Keratinocyte (primary cell): ENCODE measurements at regions not wholly inside any gene's neighbourhood (a gene's known extent, or its start where the extent isn't known, plus 50 kb on each side); places are given as distances from the start of the nearest gene placed in this dataset.

Source experiments
- DNase-seq: peaks from one replicate; pipeline ENCODE4 v3.0.0-alpha.2; 2011; ENCODE audit warnings: low read depth, missing footprints, low spot score
- FAIRE-seq: peaks from 2 replicates; lab custom pipeline; 2011; peaks lifted over from hg19 to GRCh38; lab: Jason Lieb, UNC
- H2AFZ ChIP-seq: 2 replicates; pipeline ENCODE4 v1.6.0; 2012; ENCODE audit warnings: low read length, control low read depth, inconsistent platforms; ENCODE audit not compliant: control insufficient read depth
- H3K27ac ChIP-seq: 2 replicates; pipeline ENCODE4 v1.5.1; 2011; ENCODE audit warnings: low read length; ENCODE audit not compliant: control insufficient read depth, insufficient read depth
- H3K27me3 ChIP-seq: 3 replicates; pipeline ENCODE4 v1.6.0; 2011; ENCODE audit warnings: low read length; ENCODE audit not compliant: control insufficient read depth, insufficient read depth; ENCODE audit errors: extremely low read depth
- H3K36me3 ChIP-seq, 2 experiments: 2 replicates in 1 of 2; 3 replicates in 1 of 2; pipeline ENCODE4 v1.5.1; 2011; ENCODE audit warnings: low read length in 2 of 2, mild to moderate bottlenecking in 1 of 2; ENCODE audit not compliant: control insufficient read depth in 2 of 2, insufficient read depth in 2 of 2; ENCODE audit errors: extremely low read depth in 1 of 2
- H3K4me1 ChIP-seq: 3 replicates; pipeline ENCODE4 v1.5.1; 2011; ENCODE audit warnings: low read length; ENCODE audit not compliant: control insufficient read depth, insufficient read depth; ENCODE audit errors: extremely low read depth
- H3K4me2 ChIP-seq: 3 replicates; pipeline ENCODE4 v1.6.0; 2011; ENCODE audit warnings: low read depth, low read length; ENCODE audit not compliant: control insufficient read depth, insufficient read depth; ENCODE audit errors: extremely low read depth
- H3K4me3 ChIP-seq, 3 experiments: fragments of 200-600 bp in 1 of 3; sonication (generic) in 1 of 3; 2 replicates in 2 of 3; 3 replicates in 1 of 3; pipeline ENCODE4 v1.5.1; 2011 to 2016; ENCODE audit warnings: low read length in 3 of 3, mild to moderate bottlenecking in 3 of 3, control low read depth in 2 of 3, inconsistent platforms in 1 of 3, low read depth in 1 of 3, mixed read lengths in 1 of 3, mixed run types in 1 of 3, moderate library complexity in 1 of 3; ENCODE audit not compliant: control insufficient read depth in 2 of 3, insufficient read depth in 2 of 3; ENCODE audit errors: extremely low read depth in 1 of 3
- H3K79me2 ChIP-seq: 2 replicates; pipeline ENCODE4 v1.6.0; 2012; ENCODE audit warnings: low read length; ENCODE audit not compliant: control insufficient read depth, insufficient read depth
- H3K9ac ChIP-seq: 3 replicates; pipeline ENCODE4 v1.6.0; 2011; ENCODE audit warnings: low read length; ENCODE audit not compliant: control insufficient read depth, insufficient read depth; ENCODE audit errors: extremely low read depth
- H3K9me1 ChIP-seq: 3 replicates; pipeline ENCODE4 v1.6.0; 2011; ENCODE audit warnings: low read length; ENCODE audit not compliant: control insufficient read depth, insufficient read depth; ENCODE audit errors: extremely low read depth
- H3K9me3 ChIP-seq: 2 replicates; pipeline ENCODE4 v1.5.1; 2012; ENCODE audit warnings: low read depth, low read length; ENCODE audit not compliant: control insufficient read depth
- H4K20me1 ChIP-seq: 3 replicates; pipeline ENCODE4 v1.6.0; 2011; ENCODE audit warnings: low read length; ENCODE audit not compliant: control insufficient read depth, insufficient read depth; ENCODE audit errors: extremely low read depth
- CTCF ChIP-seq, 3 experiments: IDR thresholded peaks in 1 of 3; conservative IDR thresholded peaks in 1 of 3; optimal IDR thresholded peaks in 1 of 3; 2 replicates in 2 of 3; 3 replicates in 1 of 3; pipeline versions ENCODE3 to v1.5.1; 2011; ENCODE audit warnings: low read length in 3 of 3, mild to moderate bottlenecking in 3 of 3, moderate library complexity in 2 of 3, control low read depth in 1 of 3, inconsistent platforms in 1 of 3; ENCODE audit not compliant: insufficient read depth in 2 of 3; ENCODE audit errors: extremely low read depth in 1 of 3
- EZH2 ChIP-seq: IDR thresholded peaks from one replicate; pipeline ENCODE4 v1.6.1; 2012; ENCODE audit warnings: inconsistent platforms, mild to moderate bottlenecking, low read length, moderate library complexity
- dilution Hi-C: fragments of 300-500 bp; cut with MboI; formaldehyde crosslinking; loops from one replicate; pipeline ENCODE4 v1.7.0; 2020; ENCODE audit warnings: low sequenced_read_pairs; ENCODE audit not compliant: extremely low pct_ligation_motif_present

- no peaks in the 10 kb centered on the region for H3K9me3 ChIP-seq
- dilution Hi-C loops = no loop called here
- no peak for FAIRE-seq
- H3K36me3 ChIP-seq = no peaks in the 10 kb centered on the region
- no peaks in the 10 kb centered on the region for H3K4me1 ChIP-seq
- no peak overlapping the region for H3K4me3 ChIP-seq
- no peak overlapping the region for H3K9ac ChIP-seq
- H3K4me2 ChIP-seq = no peak overlapping the region
- H3K27me3 ChIP-seq = no peaks in the 10 kb centered on the region
- H3K79me2 ChIP-seq = no peaks in the 10 kb centered on the region
- no peak overlapping the region for H3K27ac ChIP-seq
- DNase-seq = no peak
- no peak overlapping the region for H2AFZ ChIP-seq
- no peaks in the 10 kb centered on the region for H4K20me1 ChIP-seq
- TF ChIP-seq EZH2 (no peak), CTCF (optimal IDR thresholded peaks at IDR 0.05 in 1 of 3, IDR thresholded peaks at IDR 0.05 in 1 of 3, conservative IDR thresholded peaks at IDR 0.05 in 1 of 3; ENCODE audit: extremely low read depth in 1 of 3, insufficient read depth in 2 of 3, low read length in 3 of 3) (peak in 1 of 3 experiments; percentile 25)
- H3K9me1 ChIP-seq = no peaks in the 10 kb centered on the region
Measured at GRCh38 chr12:85448548-85449139, 168.6 kb downstream of the ALX1 start.

- Histone ChIP-seq H3K36me3 (no peaks in the 10 kb centered on the region), H3K4me1 (peaks cover 11% of the 10 kb centered on the region), H3K9me1 (no peaks in the 10 kb centered on the region), H3K9ac (no peak overlapping the region), H3K27me3 (no peaks in the 10 kb centered on the region), H3K9me3 (no peaks in the 10 kb centered on the region), H3K4me2 (no peak overlapping the region), H3K4me3 (no peak overlapping the region), H3K27ac (no peak overlapping the region), H4K20me1 (no peaks in the 10 kb centered on the region), H3K79me2 (no peaks in the 10 kb centered on the region), H2AFZ (no peak overlapping the region)
- TF ChIP-seq CTCF (optimal IDR thresholded peaks at IDR 0.05 in 1 of 3, IDR thresholded peaks at IDR 0.05 in 1 of 3, conservative IDR thresholded peaks at IDR 0.05 in 1 of 3; ENCODE audit: extremely low read depth in 1 of 3, insufficient read depth in 2 of 3, low read length in 3 of 3) (no peak), EZH2 (no peak)
- DNase-seq = no peak
- dilution Hi-C loops = no loop called here
- FAIRE-seq = no peak
Measured at GRCh38 chr12:85457016-85457415, 177.0 kb downstream of the ALX1 start.
